Mesenchymal stem cell (in vitro differentiated cells and primary cell): ENCODE measurements at regions not wholly inside any gene's neighbourhood (a gene's known extent, or its start where the extent isn't known, plus 50 kb on each side); places are given as distances from the start of the nearest gene placed in this dataset.

Source experiments
- DNase-seq: peaks from one replicate; pipeline ENCODE4 v3.0.0-alpha.2; 2013
- H2AFZ ChIP-seq: one replicate; pipeline ENCODE4 v1.6.1; 2013; ENCODE audit warnings: low read depth, mild to moderate bottlenecking, control low read depth, inconsistent platforms, low read length, moderate library complexity
- H2AK5ac ChIP-seq: 2 replicates; pipeline ENCODE4 v1.6.1; 2013; ENCODE audit warnings: low read length, moderate library complexity, mild to moderate bottlenecking, inconsistent platforms; ENCODE audit not compliant: severe bottlenecking
- H2BK120ac ChIP-seq: one replicate; pipeline ENCODE4 v1.6.1; 2013; ENCODE audit warnings: low read depth, mild to moderate bottlenecking, inconsistent platforms, low read length, moderate library complexity
- H2BK12ac ChIP-seq, 2 experiments: one replicate each; pipeline ENCODE4 v1.6.1; 2013; ENCODE audit warnings: inconsistent platforms in 2 of 2, low read length in 2 of 2, mild to moderate bottlenecking in 2 of 2, moderate library complexity in 2 of 2, control low read depth in 1 of 2
- H2BK15ac ChIP-seq: one replicate; pipeline ENCODE4 v1.6.1; 2013; ENCODE audit warnings: mild to moderate bottlenecking, low read depth, inconsistent platforms; ENCODE audit not compliant: poor library complexity, severe bottlenecking
- H2BK5ac ChIP-seq: 2 replicates; pipeline ENCODE4 v1.6.1; 2013; ENCODE audit warnings: low read depth, mild to moderate bottlenecking, low read length, control low read depth, inconsistent platforms; ENCODE audit not compliant: poor library complexity, severe bottlenecking
- H3K14ac ChIP-seq, 2 experiments: one replicate each; pipeline ENCODE4 v1.6.1; 2013; ENCODE audit warnings: inconsistent platforms in 2 of 2, low read length in 2 of 2, control low read depth in 1 of 2, mild to moderate bottlenecking in 1 of 2, moderate library complexity in 1 of 2
- H3K18ac ChIP-seq, 2 experiments: one replicate each; pipeline ENCODE4 v1.6.1; 2013; ENCODE audit warnings: inconsistent platforms in 2 of 2, low read length in 2 of 2, control low read depth in 1 of 2, low read depth in 1 of 2, mild to moderate bottlenecking in 1 of 2
- H3K23ac ChIP-seq, 2 experiments: one replicate each; pipeline ENCODE4 v1.6.1; 2013; ENCODE audit warnings: inconsistent platforms in 2 of 2, low read length in 2 of 2, mild to moderate bottlenecking in 2 of 2, moderate library complexity in 2 of 2, control low read depth in 1 of 2
- H3K27ac ChIP-seq: 2 replicates; pipeline ENCODE4 v1.5.1; 2013; ENCODE audit warnings: mild to moderate bottlenecking, moderate library complexity, low read length, control low read depth, inconsistent platforms; ENCODE audit not compliant: poor library complexity, severe bottlenecking
- H3K27me3 ChIP-seq, 2 experiments: 2 replicates each; pipeline versions ENCODE4 v1.6.1 to v1.7.0; 2013; ENCODE audit warnings: low read length in 2 of 2, mild to moderate bottlenecking in 2 of 2, moderate library complexity in 2 of 2, control low read depth in 1 of 2, inconsistent platforms in 1 of 2; ENCODE audit not compliant: control insufficient read depth in 1 of 2, insufficient read depth in 1 of 2
- H3K36me3 ChIP-seq, 2 experiments: 2 replicates each; pipeline versions ENCODE4 v1.6.1 to v1.7.0; 2013; ENCODE audit warnings: low read length in 2 of 2, control low read depth in 1 of 2, inconsistent platforms in 1 of 2, low read depth in 1 of 2, mild to moderate bottlenecking in 1 of 2; ENCODE audit not compliant: insufficient read depth in 2 of 2, control insufficient read depth in 1 of 2
- H3K4ac ChIP-seq, 2 experiments: one replicate each; pipeline ENCODE4 v1.6.1; 2013; ENCODE audit warnings: inconsistent platforms in 2 of 2, low read length in 2 of 2, mild to moderate bottlenecking in 2 of 2, moderate library complexity in 2 of 2, control low read depth in 1 of 2, low read depth in 1 of 2
- H3K4me1 ChIP-seq: 2 replicates; pipeline ENCODE4 v1.6.1; 2013; ENCODE audit warnings: low read depth, low read length, control low read depth; ENCODE audit not compliant: control insufficient read depth, insufficient read depth
- H3K4me2 ChIP-seq: 2 replicates; pipeline ENCODE4 v1.6.1; 2013; ENCODE audit warnings: low read length, mild to moderate bottlenecking, inconsistent platforms; ENCODE audit not compliant: poor library complexity, severe bottlenecking
- H3K4me3 ChIP-seq, 2 experiments: 2 replicates each; pipeline versions ENCODE4 v1.5.1 to v1.7.0; 2013; ENCODE audit warnings: low read length in 2 of 2, mild to moderate bottlenecking in 2 of 2, control low read depth in 1 of 2, low read depth in 1 of 2; ENCODE audit not compliant: insufficient read depth in 1 of 2
- H3K79me1 ChIP-seq: replicated peaks from 2 replicates; pipeline ENCODE4 v1.6.1; 2013; ENCODE audit warnings: mild to moderate bottlenecking, control low read depth, low read length, inconsistent platforms; ENCODE audit not compliant: poor library complexity, severe bottlenecking
- H3K9ac ChIP-seq: 2 replicates; pipeline ENCODE4 v1.7.0; 2013; ENCODE audit warnings: mild to moderate bottlenecking, low read length, moderate library complexity
- H3K9me3 ChIP-seq: 2 replicates; pipeline ENCODE4 v1.7.0; 2013; ENCODE audit warnings: mild to moderate bottlenecking, low read length; ENCODE audit not compliant: control insufficient read depth
- H4K8ac ChIP-seq: one replicate; pipeline ENCODE4 v1.6.1; 2013; ENCODE audit warnings: inconsistent platforms, mild to moderate bottlenecking, low read length, moderate library complexity
- H4K91ac ChIP-seq: one replicate; pipeline ENCODE4 v1.6.1; 2013; ENCODE audit warnings: mild to moderate bottlenecking, low read length, inconsistent platforms
- WGBS: methylation state at CpG from one replicate; pipeline ENCODE4 v1.1.7; 2013; ENCODE audit warnings: mixed read lengths; 5-methylcytosine and 5-hydroxymethylcytosine counted together

DNA sequence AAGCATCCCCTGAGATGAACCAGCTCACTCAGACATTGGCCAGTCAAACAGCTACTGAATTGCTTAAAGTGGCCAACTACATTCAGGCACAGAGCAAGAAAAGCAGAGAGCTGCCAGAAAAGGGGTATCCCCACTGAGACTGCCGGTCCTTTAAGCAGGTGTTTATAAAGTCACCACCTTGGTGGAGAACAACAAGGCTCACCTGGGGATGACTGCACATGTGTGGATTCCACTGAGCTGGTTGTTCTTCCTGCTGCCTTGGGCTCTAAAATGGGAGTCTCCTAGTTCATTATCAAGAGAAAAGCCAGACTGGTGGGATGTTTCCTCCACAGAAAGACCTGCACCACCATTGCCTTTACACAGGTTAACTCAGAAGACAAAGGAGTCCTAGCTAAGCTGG lies 51.8 kb upstream of the IPO5 start:
- Histone ChIP-seq H3K4ac (no peak overlapping the region), H2AK5ac (no peak overlapping the region), H3K23ac (no peak overlapping the region), H3K14ac (no peak overlapping the region), H4K91ac (no peak overlapping the region), H3K36me3 (no peaks in the 10 kb centered on the region), H2BK120ac (no peak overlapping the region), H3K79me1 (no peaks in the 10 kb centered on the region), H3K18ac (no peak overlapping the region), H3K9ac (no peak overlapping the region), H2AFZ (no peak overlapping the region), H2BK15ac (no peak overlapping the region), H3K4me2 (no peak overlapping the region), H2BK12ac (no peak overlapping the region), H3K4me1 (no peaks in the 10 kb centered on the region), H3K27ac (no peak overlapping the region), H2BK5ac (no peak overlapping the region), H3K4me3 (no peak overlapping the region), H4K8ac (no peak overlapping the region), H3K9me3 (no peaks in the 10 kb centered on the region), H3K27me3 (no peaks in the 10 kb centered on the region)
- WGBS, result 92% methylated on average over 1 of the region's 1 CpG
- no peak for DNase-seq
